OCI-LY1 (cell line): ENCODE measurements at regions not wholly inside any gene's neighbourhood (a gene's known extent, or its start where the extent isn't known, plus 50 kb on each side); places are given as distances from the start of the nearest gene placed in this dataset.

Source experiments
- H2AFZ ChIP-seq: fragments of 200-600 bp; sonication (generic), shearing (Covaris generic); 2 replicates; pipeline ENCODE4 v1.6.0; 2014; ENCODE audit warnings: antibody characterized with exemption, mild to moderate bottlenecking, low read length
- H3F3A ChIP-seq: fragments of 200-600 bp; sonication (generic), shearing (Covaris generic); 2 replicates; pipeline ENCODE4 v1.6.0; 2014; ENCODE audit warnings: mild to moderate bottlenecking, antibody characterized with exemption, low read length, moderate library complexity; ENCODE audit not compliant: insufficient read depth
- H3K27ac ChIP-seq: fragments of 200-600 bp; sonication (generic); 2 replicates; pipeline ENCODE4 v1.5.1; 2014; ENCODE audit warnings: low read length, mixed run types, mild to moderate bottlenecking, low read depth; ENCODE audit not compliant: poor library complexity, severe bottlenecking
- H3K27me3 ChIP-seq: fragments of 200-600 bp; sonication (generic); 2 replicates; pipeline ENCODE4 v1.6.0; 2014; ENCODE audit warnings: antibody characterized with exemption, mild to moderate bottlenecking, low read length, moderate library complexity; ENCODE audit not compliant: insufficient read depth
- H3K36me3 ChIP-seq: fragments of 200-600 bp; sonication (generic); 2 replicates; pipeline ENCODE4 v1.6.1; 2014; ENCODE audit warnings: mild to moderate bottlenecking, antibody characterized with exemption, low read length, moderate library complexity, mixed read lengths; ENCODE audit not compliant: insufficient read depth
- H3K4me1 ChIP-seq: fragments of 200-600 bp; sonication (generic); 2 replicates; pipeline ENCODE4 v1.5.1; 2014; ENCODE audit warnings: mild to moderate bottlenecking, low read length, moderate library complexity; ENCODE audit not compliant: insufficient read depth, severe bottlenecking
- H3K4me2 ChIP-seq: fragments of 200-600 bp; sonication (generic), shearing (Covaris generic); 2 replicates; pipeline ENCODE4 v1.6.1; 2014; ENCODE audit warnings: low read length
- H3K4me3 ChIP-seq: fragments of 200-600 bp; sonication (generic); 2 replicates; pipeline ENCODE4 v1.5.1; 2014; ENCODE audit warnings: low read length, low read depth, mild to moderate bottlenecking, mixed read lengths; ENCODE audit not compliant: poor library complexity, severe bottlenecking
- H3K79me2 ChIP-seq: fragments of 200-600 bp; shearing (Covaris generic); 2 replicates; pipeline ENCODE4 v1.6.1; 2016; ENCODE audit warnings: mixed run types, low read length, mixed read lengths; ENCODE audit not compliant: insufficient read depth
- H3K9ac ChIP-seq: fragments of 200-600 bp; sonication (generic), shearing (Covaris generic); 2 replicates; pipeline ENCODE4 v1.6.1; 2014; ENCODE audit warnings: mild to moderate bottlenecking, low read length, mixed read lengths
- H3K9me2 ChIP-seq: fragments of 200-600 bp; sonication (generic), shearing (Covaris generic); 2 replicates; pipeline ENCODE4 v1.6.1; 2014; ENCODE audit warnings: low read depth, mild to moderate bottlenecking, low read length, mixed read lengths
- H3K9me3 ChIP-seq: fragments of 200-600 bp; shearing (Covaris generic); 2 replicates; pipeline ENCODE4 v1.6.1; 2014; ENCODE audit warnings: low read length, mixed read lengths
- H4K20me1 ChIP-seq: fragments of 200-600 bp; sonication (generic), shearing (Covaris generic); 2 replicates; pipeline ENCODE4 v1.6.0; 2016; ENCODE audit warnings: mild to moderate bottlenecking, low read length; ENCODE audit not compliant: insufficient read depth
- EZH2 ChIP-seq: fragments of 200-600 bp; sonication (generic), shearing (Covaris generic); IDR thresholded peaks from 2 replicates; pipeline ENCODE4 v1.8.0; 2017; ENCODE audit warnings: borderline replicate concordance, mixed run types, mild to moderate bottlenecking, antibody characterized with exemption, low read length, moderate library complexity, mixed read lengths
- TF ChIP-seq, protein P1 (sequence below): fragments of 200-600 bp; sonication (generic), shearing (Covaris generic); IDR thresholded peaks from 2 replicates; pipeline ENCODE4 v1.5.1; 2017; ENCODE audit warnings: mild to moderate bottlenecking, antibody characterized with exemption, low read length, moderate library complexity, mixed read lengths

DNA sequence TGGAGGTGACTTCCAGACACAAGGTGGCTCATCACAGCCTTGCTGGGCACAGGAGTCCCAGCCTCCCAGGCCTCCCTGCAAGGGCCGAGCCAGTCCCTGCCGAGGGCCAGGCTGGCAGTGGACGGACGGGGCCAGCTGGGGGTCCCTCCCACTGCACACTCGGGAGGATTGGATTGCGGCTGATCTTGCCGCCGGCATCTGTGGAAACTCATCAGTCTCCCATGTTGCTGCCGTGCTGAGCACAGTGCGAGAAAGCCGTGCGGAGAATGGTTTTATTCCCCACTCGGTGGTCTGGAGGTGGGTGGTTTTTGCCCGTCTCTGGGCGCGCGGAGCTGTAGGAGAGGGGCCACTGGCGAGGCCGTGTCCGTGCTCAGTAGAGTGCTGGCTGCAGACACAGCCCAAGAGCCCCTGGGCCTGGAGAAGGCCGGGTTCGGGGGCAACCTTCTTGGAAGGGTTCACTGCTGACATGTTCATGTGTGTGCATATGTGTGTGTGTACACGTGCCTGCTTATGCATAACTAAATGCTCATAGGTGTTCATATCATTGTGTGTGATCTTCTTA lies 1246.4 kb downstream of the BRD1 start:
- TF ChIP-seq, protein P1, sequence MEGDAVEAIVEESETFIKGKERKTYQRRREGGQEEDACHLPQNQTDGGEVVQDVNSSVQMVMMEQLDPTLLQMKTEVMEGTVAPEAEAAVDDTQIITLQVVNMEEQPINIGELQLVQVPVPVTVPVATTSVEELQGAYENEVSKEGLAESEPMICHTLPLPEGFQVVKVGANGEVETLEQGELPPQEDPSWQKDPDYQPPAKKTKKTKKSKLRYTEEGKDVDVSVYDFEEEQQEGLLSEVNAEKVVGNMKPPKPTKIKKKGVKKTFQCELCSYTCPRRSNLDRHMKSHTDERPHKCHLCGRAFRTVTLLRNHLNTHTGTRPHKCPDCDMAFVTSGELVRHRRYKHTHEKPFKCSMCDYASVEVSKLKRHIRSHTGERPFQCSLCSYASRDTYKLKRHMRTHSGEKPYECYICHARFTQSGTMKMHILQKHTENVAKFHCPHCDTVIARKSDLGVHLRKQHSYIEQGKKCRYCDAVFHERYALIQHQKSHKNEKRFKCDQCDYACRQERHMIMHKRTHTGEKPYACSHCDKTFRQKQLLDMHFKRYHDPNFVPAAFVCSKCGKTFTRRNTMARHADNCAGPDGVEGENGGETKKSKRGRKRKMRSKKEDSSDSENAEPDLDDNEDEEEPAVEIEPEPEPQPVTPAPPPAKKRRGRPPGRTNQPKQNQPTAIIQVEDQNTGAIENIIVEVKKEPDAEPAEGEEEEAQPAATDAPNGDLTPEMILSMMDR = no peak
- TF ChIP-seq EZH2 = no peak
- no peaks in the 10 kb centered on the region for H3K79me2 ChIP-seq
- no peaks in the 10 kb centered on the region for H3F3A ChIP-seq
- H3K36me3 ChIP-seq = no peaks in the 10 kb centered on the region
- no peaks in the 10 kb centered on the region for H3K9me2 ChIP-seq
- H3K4me1 ChIP-seq = no peaks in the 10 kb centered on the region
- H3K4me2 ChIP-seq = no peak overlapping the region
- H2AFZ ChIP-seq = no peak overlapping the region
- no peak overlapping the region for H3K27ac ChIP-seq
- no peaks in the 10 kb centered on the region for H3K9me3 ChIP-seq
- no peaks in the 10 kb centered on the region for H3K27me3 ChIP-seq
- no peak overlapping the region for H3K4me3 ChIP-seq
- no peak overlapping the region for H3K9ac ChIP-seq
- H4K20me1 ChIP-seq = no peaks in the 10 kb centered on the region

DNA sequence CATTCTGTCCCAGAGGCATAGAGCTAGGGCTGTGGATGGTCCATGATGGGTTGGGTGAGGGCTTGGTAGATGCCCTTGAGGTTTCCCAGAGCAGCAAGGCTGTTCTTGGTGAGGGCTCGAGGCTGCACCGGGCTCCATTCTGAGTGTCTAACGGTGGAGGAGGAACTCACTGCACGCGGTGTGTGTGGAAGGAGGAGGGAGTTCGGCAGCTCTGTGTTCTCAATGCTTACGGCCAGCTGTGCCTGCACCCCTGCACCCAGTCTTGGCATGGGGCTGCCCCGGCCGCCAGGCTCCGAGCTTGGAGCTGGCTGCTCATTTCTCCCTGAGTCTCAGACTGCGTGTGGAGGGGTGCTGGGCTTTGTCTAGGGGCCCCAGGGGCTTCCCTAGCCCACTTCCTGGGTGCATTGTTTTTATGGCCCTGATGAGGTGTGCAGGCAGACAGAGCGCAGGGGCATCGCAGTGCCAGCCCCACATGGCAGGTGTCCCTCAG lies 1247.1 kb downstream of the BRD1 start:
- no peak overlapping the region for H3K9ac ChIP-seq
- H3K4me2 ChIP-seq = no peak overlapping the region
- TF ChIP-seq EZH2 = no peak
- TF ChIP-seq, protein P1 = no peak
- H2AFZ ChIP-seq = no peak overlapping the region
- H3K4me3 ChIP-seq = no peak overlapping the region
- H4K20me1 ChIP-seq = no peaks in the 10 kb centered on the region
- H3K79me2 ChIP-seq = no peaks in the 10 kb centered on the region
- no peaks in the 10 kb centered on the region for H3K4me1 ChIP-seq
- H3F3A ChIP-seq = no peaks in the 10 kb centered on the region
- no peaks in the 10 kb centered on the region for H3K9me3 ChIP-seq
- H3K27ac ChIP-seq = no peak overlapping the region
- no peaks in the 10 kb centered on the region for H3K27me3 ChIP-seq
- no peaks in the 10 kb centered on the region for H3K9me2 ChIP-seq
- no peaks in the 10 kb centered on the region for H3K36me3 ChIP-seq

- TF ChIP-seq, protein P1 = no peak
- TF ChIP-seq EZH2 = no peak
- H3K4me1 ChIP-seq = no peaks in the 10 kb centered on the region
- H3K79me2 ChIP-seq = no peaks in the 10 kb centered on the region
- no peaks in the 10 kb centered on the region for H3K36me3 ChIP-seq
- no peaks in the 10 kb centered on the region for H3K9me3 ChIP-seq
- H3K27me3 ChIP-seq = no peaks in the 10 kb centered on the region
- H3K9me2 ChIP-seq = no peaks in the 10 kb centered on the region
- no peak overlapping the region for H3K4me3 ChIP-seq
- H4K20me1 ChIP-seq = no peaks in the 10 kb centered on the region
- no peaks in the 10 kb centered on the region for H3F3A ChIP-seq
- H2AFZ ChIP-seq = no peak overlapping the region
- no peak overlapping the region for H3K4me2 ChIP-seq
- H3K27ac ChIP-seq = no peak overlapping the region
- no peak overlapping the region for H3K9ac ChIP-seq
These were observed 1247.8 kb downstream of the BRD1 start for GRCh38 chr22:48579928-48580309.
